ENCODE measurements at regions not wholly inside any gene's neighbourhood (a gene's known extent, or its start where the extent isn't known, plus 50 kb on each side); places are given as distances from the start of the nearest gene placed in this dataset.

DNA sequence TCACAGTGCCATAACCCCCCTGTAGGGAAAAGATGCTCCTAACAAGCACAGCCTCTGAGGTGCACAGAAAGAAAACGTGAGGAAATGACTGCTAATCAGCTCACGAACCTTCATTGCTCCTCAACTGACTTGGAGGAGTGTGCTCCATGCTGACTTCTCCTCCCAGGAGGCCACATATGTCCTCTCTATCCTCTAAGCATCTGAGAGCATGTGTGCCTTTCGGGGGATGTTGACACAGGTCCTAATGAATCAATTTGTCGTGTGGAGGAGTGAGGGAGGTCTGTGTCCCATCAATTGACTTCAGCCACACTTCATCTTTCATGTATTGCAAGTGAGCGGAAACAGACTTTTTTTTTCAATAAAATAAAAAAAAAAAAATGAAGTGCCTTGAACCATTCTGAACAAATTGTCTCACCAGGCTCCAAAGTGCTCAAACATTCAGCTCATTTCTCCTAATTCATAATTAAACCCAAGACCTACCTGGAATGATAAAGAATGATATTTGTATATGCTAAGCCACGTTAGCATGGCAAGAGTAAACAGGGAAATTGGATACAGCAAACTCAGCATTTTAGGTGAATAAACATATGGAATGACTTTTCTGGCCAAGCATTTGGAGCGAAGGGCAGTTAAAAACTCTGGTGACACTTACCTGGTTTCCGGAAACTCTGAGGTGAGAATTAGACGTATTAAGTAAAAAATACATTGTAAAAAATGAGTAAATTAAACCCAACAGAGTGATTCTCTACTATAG, 317.6 kb upstream of the FAT3 start:
- Histone ChIP-seq H3K4me1 (ENCODE audit: control insufficient read depth in 2 of 2, insufficient read depth in 1 of 2, low read depth in 1 of 2, low read length in 2 of 2) (no peaks in the 10 kb centered on the region), H4K8ac (ENCODE audit: low read depth, low read length) (no peak overlapping the region), H2AK5ac (ENCODE audit: low read depth, low read length) (no peak overlapping the region), H2BK12ac (ENCODE audit: low read length) (no peak overlapping the region), H3K27ac (replicated peaks; ENCODE audit: low read length) (no peak overlapping the region), H3K9me3 (replicated peaks in 1 of 2; ENCODE audit: control insufficient read depth in 2 of 2, insufficient read depth in 1 of 2, low read depth in 1 of 2, low read length in 2 of 2) (no peaks in the 10 kb centered on the region), H3K18ac (ENCODE audit: low read length) (no peak overlapping the region), H3K4ac (ENCODE audit: low read length) (no peak overlapping the region), H2BK120ac (ENCODE audit: low read depth, low read length) (no peak overlapping the region), H3K79me1 (ENCODE audit: low read depth, low read length) (no peaks in the 10 kb centered on the region), H3K4me2 (ENCODE audit: insufficient read depth, low read length, poor library complexity, severe bottlenecking) (no peak overlapping the region), H2BK15ac (ENCODE audit: low read length) (no peak overlapping the region), H2AFZ (ENCODE audit: low read length) (no peak overlapping the region), H3K9ac (ENCODE audit: low read depth, low read length, poor library complexity) (no peak overlapping the region), H3K4me3 (ENCODE audit: low read length in 2 of 2) (no peak overlapping the region), H4K91ac (ENCODE audit: low read depth, low read length, poor library complexity) (no peak overlapping the region), H3K36me3 (replicated peaks in 1 of 2; ENCODE audit: control insufficient read depth in 2 of 2, insufficient read depth in 2 of 2, low read length in 2 of 2) (no peaks in the 10 kb centered on the region), H3K14ac (ENCODE audit: low read length) (no peak overlapping the region), H2BK5ac (ENCODE audit: low read length) (no peak overlapping the region), H3K27me3 (ENCODE audit: control insufficient read depth in 3 of 3, insufficient read depth in 3 of 3, low read depth in 1 of 3, low read length in 3 of 3) (no peaks in the 10 kb centered on the region), H3K23ac (ENCODE audit: low read depth, low read length, poor library complexity) (no peak overlapping the region)
- no CpG with 5 or more reads among the region's 9 CpGs for whole genome bisulfite sequencing, 2 donors (ENCODE audit: extremely low coverage in 2 of 2, insufficient read length in 2 of 2, insufficient replicate concordance in 1 of 2)
- no peak for DNase-seq (ENCODE audit: low spot score)

DNA sequence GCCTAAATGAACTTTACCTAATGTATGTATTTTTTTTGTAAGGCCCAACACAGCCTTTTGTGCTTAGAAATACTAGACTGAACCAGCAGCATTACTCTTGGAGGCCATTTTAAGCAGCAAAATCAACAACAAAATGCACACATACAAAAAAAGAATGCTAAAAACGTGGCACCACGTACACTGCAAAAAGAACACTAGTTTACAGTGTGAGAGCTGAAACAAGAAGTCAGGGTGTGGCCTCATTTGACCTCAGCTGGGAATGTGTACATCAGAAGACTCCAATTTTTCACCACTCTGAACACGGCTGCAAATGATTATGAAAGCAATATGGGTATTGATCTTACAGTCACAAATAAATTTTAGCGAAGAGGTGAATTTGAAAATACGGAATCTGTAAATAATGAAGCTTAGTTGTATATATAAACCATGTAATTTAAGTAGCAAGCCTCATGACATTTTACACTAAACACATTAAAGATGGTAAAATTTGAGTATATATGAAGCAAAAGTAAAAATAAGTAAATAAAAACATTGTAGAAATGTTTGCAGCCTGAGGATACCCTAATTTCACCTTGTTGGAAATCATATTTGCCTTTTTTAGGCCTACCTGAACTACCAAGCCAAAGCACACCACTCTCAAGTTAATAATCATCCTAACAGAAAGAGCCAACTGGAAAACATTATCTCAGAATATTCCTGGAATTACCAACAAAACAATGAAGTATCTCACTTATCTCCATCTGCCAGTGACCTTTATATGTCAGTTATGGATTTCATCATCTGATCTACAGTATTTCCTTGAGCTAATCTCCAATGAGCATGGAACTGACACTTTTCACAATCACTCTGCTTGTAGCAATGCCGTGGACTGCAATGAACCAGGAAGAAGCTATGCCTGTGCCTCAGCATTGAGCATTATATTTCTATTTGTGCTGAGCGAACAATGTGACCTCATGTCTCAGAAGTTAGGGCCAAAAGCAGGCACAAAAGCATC, 319.5 kb upstream of the FAT3 start:
- no CpG with 5 or more reads among the region's 7 CpGs for WGBS, 2 donors (ENCODE audit: extremely low coverage in 2 of 2, insufficient read length in 2 of 2, insufficient replicate concordance in 1 of 2)

DNA sequence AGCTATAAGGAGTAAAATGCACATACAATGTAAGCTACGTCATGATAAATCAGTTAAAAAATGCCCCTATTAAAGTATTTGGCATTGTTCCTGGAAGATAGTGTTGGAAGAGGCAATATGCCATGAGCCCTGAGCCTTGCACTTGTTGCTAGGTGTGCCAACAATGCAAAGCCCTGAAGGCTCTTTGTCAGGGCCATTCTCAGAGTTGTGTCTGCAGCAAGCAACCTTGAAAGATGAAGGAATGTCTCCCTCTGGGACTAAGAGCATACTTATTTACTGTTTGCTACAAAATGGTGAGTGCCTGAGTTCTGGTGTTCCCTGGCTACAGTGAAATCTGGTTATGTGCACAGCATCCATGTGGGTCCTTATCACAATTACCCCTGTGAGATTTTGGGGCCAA, 322.3 kb upstream of the FAT3 start:
- H3K18ac ChIP-seq (ENCODE audit: low read length), result no peak overlapping the region
- no peaks in the 10 kb centered on the region for H3K27me3 ChIP-seq (ENCODE audit: control insufficient read depth in 3 of 3, insufficient read depth in 3 of 3, low read depth in 1 of 3, low read length in 3 of 3)
- H2AK5ac ChIP-seq (ENCODE audit: low read depth, low read length), result no peak overlapping the region
- H3K79me1 ChIP-seq (ENCODE audit: low read depth, low read length), result no peaks in the 10 kb centered on the region
- no peak overlapping the region for H3K27ac ChIP-seq (replicated peaks; ENCODE audit: low read length)
- no peak overlapping the region for H4K8ac ChIP-seq (ENCODE audit: low read depth, low read length)
- H2AFZ ChIP-seq (ENCODE audit: low read length), result no peak overlapping the region
- WGBS, 2 donors (ENCODE audit: extremely low coverage in 2 of 2, insufficient read length in 2 of 2, insufficient replicate concordance in 1 of 2), result no CpG with 5 or more reads among the region's 1 CpG
- no peak overlapping the region for H2BK5ac ChIP-seq (ENCODE audit: low read length)
- H2BK12ac ChIP-seq (ENCODE audit: low read length), result no peak overlapping the region
- H3K9ac ChIP-seq (ENCODE audit: low read depth, low read length, poor library complexity), result no peak overlapping the region
- H3K9me3 ChIP-seq (replicated peaks in 1 of 2; ENCODE audit: control insufficient read depth in 2 of 2, insufficient read depth in 1 of 2, low read depth in 1 of 2, low read length in 2 of 2), result no peaks in the 10 kb centered on the region
- no peak overlapping the region for H2BK15ac ChIP-seq (ENCODE audit: low read length)
- no peak overlapping the region for H3K4ac ChIP-seq (ENCODE audit: low read length)
- H3K4me3 ChIP-seq (ENCODE audit: low read length in 2 of 2), result no peak overlapping the region
- H3K14ac ChIP-seq (ENCODE audit: low read length), result no peak overlapping the region
- H3K4me2 ChIP-seq (ENCODE audit: insufficient read depth, low read length, poor library complexity, severe bottlenecking), result no peak overlapping the region
- no peak overlapping the region for H2BK120ac ChIP-seq (ENCODE audit: low read depth, low read length)
- DNase-seq (ENCODE audit: low spot score), result no peak
- H4K91ac ChIP-seq (ENCODE audit: low read depth, low read length, poor library complexity), result no peak overlapping the region
- no peaks in the 10 kb centered on the region for H3K36me3 ChIP-seq (replicated peaks in 1 of 2; ENCODE audit: control insufficient read depth in 2 of 2, insufficient read depth in 2 of 2, low read length in 2 of 2)
- H3K4me1 ChIP-seq (ENCODE audit: control insufficient read depth in 2 of 2, insufficient read depth in 1 of 2, low read depth in 1 of 2, low read length in 2 of 2), result no peaks in the 10 kb centered on the region
- no peak overlapping the region for H3K23ac ChIP-seq (ENCODE audit: low read depth, low read length, poor library complexity)

More for the DNA sequence above, 319.5 kb upstream of the FAT3 start:
- no peak overlapping the region for H3K4me2 ChIP-seq (ENCODE audit: insufficient read depth, low read length, poor library complexity, severe bottlenecking)
- no peaks in the 10 kb centered on the region for H3K9me3 ChIP-seq (replicated peaks in 1 of 2; ENCODE audit: control insufficient read depth in 2 of 2, insufficient read depth in 1 of 2, low read depth in 1 of 2, low read length in 2 of 2)
- H3K23ac ChIP-seq (ENCODE audit: low read depth, low read length, poor library complexity), result no peak overlapping the region
- H3K18ac ChIP-seq (ENCODE audit: low read length), result no peak overlapping the region
- no peak overlapping the region for H4K8ac ChIP-seq (ENCODE audit: low read depth, low read length)
- H3K4ac ChIP-seq (ENCODE audit: low read length), result no peak overlapping the region
- H2AFZ ChIP-seq (ENCODE audit: low read length), result no peak overlapping the region
- H3K27ac ChIP-seq (replicated peaks; ENCODE audit: low read length), result no peak overlapping the region
- no peak overlapping the region for H2AK5ac ChIP-seq (ENCODE audit: low read depth, low read length)
- no peaks in the 10 kb centered on the region for H3K4me1 ChIP-seq (ENCODE audit: control insufficient read depth in 2 of 2, insufficient read depth in 1 of 2, low read depth in 1 of 2, low read length in 2 of 2)
- no peak for DNase-seq (ENCODE audit: low spot score)
- H3K27me3 ChIP-seq (ENCODE audit: control insufficient read depth in 3 of 3, insufficient read depth in 3 of 3, low read depth in 1 of 3, low read length in 3 of 3), result no peaks in the 10 kb centered on the region
- no peak overlapping the region for H2BK12ac ChIP-seq (ENCODE audit: low read length)
- H2BK5ac ChIP-seq (ENCODE audit: low read length), result no peak overlapping the region
- H3K9ac ChIP-seq (ENCODE audit: low read depth, low read length, poor library complexity), result no peak overlapping the region
- H2BK15ac ChIP-seq (ENCODE audit: low read length), result no peak overlapping the region
- H3K4me3 ChIP-seq (ENCODE audit: low read length in 2 of 2), result no peak overlapping the region
- H2BK120ac ChIP-seq (ENCODE audit: low read depth, low read length), result no peak overlapping the region
- no peaks in the 10 kb centered on the region for H3K79me1 ChIP-seq (ENCODE audit: low read depth, low read length)
- H4K91ac ChIP-seq (ENCODE audit: low read depth, low read length, poor library complexity), result no peak overlapping the region
- no peaks in the 10 kb centered on the region for H3K36me3 ChIP-seq (replicated peaks in 1 of 2; ENCODE audit: control insufficient read depth in 2 of 2, insufficient read depth in 2 of 2, low read length in 2 of 2)
- H3K14ac ChIP-seq (ENCODE audit: low read length), result no peak overlapping the region

DNA sequence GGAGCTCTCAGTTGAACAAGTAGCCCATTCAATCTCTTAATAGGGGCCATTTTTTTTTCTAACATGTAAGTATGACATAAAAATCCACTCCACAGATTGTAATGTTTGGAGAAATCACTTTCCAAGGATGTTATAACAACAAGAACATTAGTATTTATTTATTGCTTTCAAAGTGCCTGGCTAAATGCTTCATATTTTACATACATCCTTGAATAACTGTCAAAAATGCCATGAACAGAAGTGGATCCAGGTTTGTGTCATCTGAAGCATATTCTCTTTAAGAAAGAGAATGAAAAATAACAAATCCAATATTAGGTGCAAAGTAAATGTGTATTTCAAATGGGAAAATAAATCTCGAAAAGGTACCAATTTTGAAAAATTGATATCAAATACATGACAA, 344.0 kb upstream of the FAT3 start:
- no peaks in the 10 kb centered on the region for H3K4me1 ChIP-seq (ENCODE audit: control insufficient read depth in 2 of 2, insufficient read depth in 1 of 2, low read depth in 1 of 2, low read length in 2 of 2)
- H3K9ac ChIP-seq (ENCODE audit: low read depth, low read length, poor library complexity), result no peak overlapping the region
- no CpG with 5 or more reads among the region's 1 CpG for WGBS, 2 donors (ENCODE audit: extremely low coverage in 2 of 2, insufficient read length in 2 of 2, insufficient replicate concordance in 1 of 2)
- H3K79me1 ChIP-seq (ENCODE audit: low read depth, low read length), result no peaks in the 10 kb centered on the region
- no peak overlapping the region for H3K27ac ChIP-seq (replicated peaks; ENCODE audit: low read length)
- no peak overlapping the region for H2BK12ac ChIP-seq (ENCODE audit: low read length)
- no peak overlapping the region for H2AFZ ChIP-seq (ENCODE audit: low read length)
- no peak overlapping the region for H4K8ac ChIP-seq (ENCODE audit: low read depth, low read length)
- no peak overlapping the region for H3K4me3 ChIP-seq (ENCODE audit: low read length in 2 of 2)
- no peak overlapping the region for H3K23ac ChIP-seq (ENCODE audit: low read depth, low read length, poor library complexity)
- no peak overlapping the region for H3K18ac ChIP-seq (ENCODE audit: low read length)
- H2BK5ac ChIP-seq (ENCODE audit: low read length), result no peak overlapping the region
- H4K91ac ChIP-seq (ENCODE audit: low read depth, low read length, poor library complexity), result no peak overlapping the region
- DNase-seq (ENCODE audit: low spot score), result no peak
- no peak overlapping the region for H2BK15ac ChIP-seq (ENCODE audit: low read length)
- no peak overlapping the region for H3K4me2 ChIP-seq (ENCODE audit: insufficient read depth, low read length, poor library complexity, severe bottlenecking)
- no peaks in the 10 kb centered on the region for H3K36me3 ChIP-seq (replicated peaks in 1 of 2; ENCODE audit: control insufficient read depth in 2 of 2, insufficient read depth in 2 of 2, low read length in 2 of 2)
- H3K14ac ChIP-seq (ENCODE audit: low read length), result no peak overlapping the region
- H3K9me3 ChIP-seq (replicated peaks in 1 of 2; ENCODE audit: control insufficient read depth in 2 of 2, insufficient read depth in 1 of 2, low read depth in 1 of 2, low read length in 2 of 2), result no peaks in the 10 kb centered on the region
- no peak overlapping the region for H2BK120ac ChIP-seq (ENCODE audit: low read depth, low read length)
- H2AK5ac ChIP-seq (ENCODE audit: low read depth, low read length), result no peak overlapping the region
- no peak overlapping the region for H3K4ac ChIP-seq (ENCODE audit: low read length)
- H3K27me3 ChIP-seq (ENCODE audit: control insufficient read depth in 3 of 3, insufficient read depth in 3 of 3, low read depth in 1 of 3, low read length in 3 of 3), result no peaks in the 10 kb centered on the region
